ENCODE measurements at regions not wholly inside any gene's neighbourhood (a gene's known extent, or its start where the extent isn't known, plus 50 kb on each side); places are given as distances from the start of the nearest gene placed in this dataset.

DNA sequence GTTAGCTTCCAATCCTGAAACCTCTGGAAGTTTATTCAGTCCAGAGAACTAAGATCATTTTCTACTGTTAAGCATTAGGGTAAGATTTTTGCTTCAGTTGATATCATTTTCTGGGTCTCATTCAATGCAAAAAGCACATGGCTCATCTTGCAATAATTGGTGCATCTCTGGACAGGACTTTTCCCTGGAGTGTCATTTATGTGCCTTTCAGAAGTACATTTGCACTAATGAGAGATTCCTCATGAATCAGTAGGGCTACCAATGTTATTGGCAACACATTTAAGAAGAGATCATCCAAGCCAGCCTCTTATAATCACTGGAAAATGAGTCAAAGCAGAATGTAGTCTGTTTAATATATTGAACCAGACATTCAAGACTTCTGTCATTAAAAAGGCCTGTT lies 224.2 kb upstream of the CHRNA7 start:
- Mint-ChIP-seq H3K27ac (no peak overlapping the region), H3K36me3 (no peaks in the 10 kb centered on the region), H3K9me3 (no peaks in the 10 kb centered on the region), H3K4me1 (no peaks in the 10 kb centered on the region), H3K4me3 (no peak overlapping the region), H3K27me3 (peaks cover 1 to 3% of the 10 kb centered on the region in 2 donors)
- no peak for ATAC-seq (replicated peaks in 1 of 4)
- no peak for DNase-seq
- no peak overlapping the region for H3K27ac ChIP-seq (ENCODE audit: low read length)
- no peaks in the 10 kb centered on the region for H3K36me3 ChIP-seq (ENCODE audit: control insufficient read depth in 2 of 2, extremely low read depth in 1 of 2, insufficient read depth in 1 of 2, low read length in 1 of 2)
- H3K9me3 ChIP-seq, result no peaks in the 10 kb centered on the region
- peaks cover 0 to 11% of the 10 kb centered on the region in 2 experiments for H3K27me3 ChIP-seq (replicated peaks in 1 of 2; ENCODE audit: control insufficient read depth in 2 of 2, extremely low read depth in 1 of 2, insufficient read depth in 2 of 2, low read length in 1 of 2)
- no peaks in the 10 kb centered on the region for H3K4me1 ChIP-seq (ENCODE audit: control insufficient read depth in 1 of 2, extremely low read depth in 1 of 2, insufficient read depth in 2 of 2, low read length in 2 of 2)
- ChIA-PET CTCF (no interaction called here), POLR2A (no interaction called here)
- H3K4me3 ChIP-seq (ENCODE audit: control insufficient read depth in 1 of 2, extremely low read depth in 1 of 2, low read length in 1 of 2), result no peak overlapping the region

DNA sequence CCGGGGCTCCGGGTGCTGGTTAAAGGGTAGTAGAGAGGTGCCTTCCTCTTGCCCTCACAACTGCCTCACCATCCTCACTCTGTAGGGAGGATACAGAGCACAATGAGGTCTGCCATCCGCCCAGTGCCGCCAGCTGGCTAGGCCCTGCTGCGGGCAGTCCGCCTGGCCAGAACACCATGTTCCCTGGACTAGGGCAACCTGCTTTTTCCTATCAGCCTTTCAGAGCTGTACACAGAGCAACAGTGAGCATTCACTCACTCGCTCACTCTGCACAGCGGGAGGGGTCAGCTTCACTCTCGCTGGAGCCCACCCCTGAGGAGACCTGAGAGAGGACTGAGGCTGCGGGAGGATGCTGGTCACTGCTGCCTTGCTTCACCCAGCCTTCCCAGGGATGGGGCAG lies 218.7 kb upstream of the CHRNA7 start:
- no peak for ATAC-seq (replicated peaks in 1 of 4)
- no peaks in the 10 kb centered on the region for H3K4me1 ChIP-seq (ENCODE audit: control insufficient read depth in 1 of 2, extremely low read depth in 1 of 2, insufficient read depth in 2 of 2, low read length in 2 of 2)
- ChIA-PET CTCF (no interaction called here), POLR2A (no interaction called here)
- WGBS (ENCODE audit: insufficient coverage), result 87% methylated on average over 6 of the region's 10 CpGs
- H3K4me1 Mint-ChIP-seq, result no peaks in the 10 kb centered on the region
- no peaks in the 10 kb centered on the region for H3K36me3 ChIP-seq (ENCODE audit: control insufficient read depth in 2 of 2, extremely low read depth in 1 of 2, insufficient read depth in 1 of 2, low read length in 1 of 2)
- H3K9me3 ChIP-seq, result no peaks in the 10 kb centered on the region
- peaks cover 0 to 7% of the 10 kb centered on the region in 2 donors for H3K27me3 Mint-ChIP-seq
- peaks cover 0 to 6% of the 10 kb centered on the region in 2 experiments for H3K27me3 ChIP-seq (replicated peaks in 1 of 2; ENCODE audit: control insufficient read depth in 2 of 2, extremely low read depth in 1 of 2, insufficient read depth in 2 of 2, low read length in 1 of 2)
- no peak overlapping the region for H3K27ac Mint-ChIP-seq
- H3K4me3 ChIP-seq (ENCODE audit: control insufficient read depth in 1 of 2, extremely low read depth in 1 of 2, low read length in 1 of 2), result no peak overlapping the region
- DNase-seq, result no peak
- no peak overlapping the region for H3K27ac ChIP-seq (ENCODE audit: low read length)
- no peaks in the 10 kb centered on the region for H3K36me3 Mint-ChIP-seq
- no peak overlapping the region for H3K4me3 Mint-ChIP-seq
- no peaks in the 10 kb centered on the region for H3K9me3 Mint-ChIP-seq

GRCh38 chr15:31814082-31814481 lies 216.2 kb upstream of the CHRNA7 start:
- no peaks in the 10 kb centered on the region for H3K4me1 ChIP-seq (ENCODE audit: control insufficient read depth in 1 of 2, extremely low read depth in 1 of 2, insufficient read depth in 2 of 2, low read length in 2 of 2)
- H3K4me3 ChIP-seq (ENCODE audit: control insufficient read depth in 1 of 2, extremely low read depth in 1 of 2, low read length in 1 of 2), result no peak overlapping the region
- Mint-ChIP-seq H3K27ac (no peak overlapping the region), H3K9me3 (no peaks in the 10 kb centered on the region), H3K4me3 (no peak overlapping the region), H3K27me3 (peaks cover 0 to 7% of the 10 kb centered on the region in 2 donors), H3K4me1 (no peaks in the 10 kb centered on the region), H3K36me3 (no peaks in the 10 kb centered on the region)
- ATAC-seq (replicated peaks in 1 of 4) (no peak), DNase-seq (no peak)
- WGBS (ENCODE audit: insufficient coverage), result 78% methylated on average over 5 of the region's 5 CpGs
- no peaks in the 10 kb centered on the region for H3K9me3 ChIP-seq
- POLR2A ChIA-PET, result no interaction called here
- no peaks in the 10 kb centered on the region for H3K36me3 ChIP-seq (ENCODE audit: control insufficient read depth in 2 of 2, extremely low read depth in 1 of 2, insufficient read depth in 1 of 2, low read length in 1 of 2)
- CTCF ChIA-PET, result no interaction called here
- H3K27ac ChIP-seq (ENCODE audit: low read length), result no peak overlapping the region
- H3K27me3 ChIP-seq (replicated peaks in 1 of 2; ENCODE audit: control insufficient read depth in 2 of 2, extremely low read depth in 1 of 2, insufficient read depth in 2 of 2, low read length in 1 of 2), result peaks cover 0 to 6% of the 10 kb centered on the region in 2 experiments

DNA sequence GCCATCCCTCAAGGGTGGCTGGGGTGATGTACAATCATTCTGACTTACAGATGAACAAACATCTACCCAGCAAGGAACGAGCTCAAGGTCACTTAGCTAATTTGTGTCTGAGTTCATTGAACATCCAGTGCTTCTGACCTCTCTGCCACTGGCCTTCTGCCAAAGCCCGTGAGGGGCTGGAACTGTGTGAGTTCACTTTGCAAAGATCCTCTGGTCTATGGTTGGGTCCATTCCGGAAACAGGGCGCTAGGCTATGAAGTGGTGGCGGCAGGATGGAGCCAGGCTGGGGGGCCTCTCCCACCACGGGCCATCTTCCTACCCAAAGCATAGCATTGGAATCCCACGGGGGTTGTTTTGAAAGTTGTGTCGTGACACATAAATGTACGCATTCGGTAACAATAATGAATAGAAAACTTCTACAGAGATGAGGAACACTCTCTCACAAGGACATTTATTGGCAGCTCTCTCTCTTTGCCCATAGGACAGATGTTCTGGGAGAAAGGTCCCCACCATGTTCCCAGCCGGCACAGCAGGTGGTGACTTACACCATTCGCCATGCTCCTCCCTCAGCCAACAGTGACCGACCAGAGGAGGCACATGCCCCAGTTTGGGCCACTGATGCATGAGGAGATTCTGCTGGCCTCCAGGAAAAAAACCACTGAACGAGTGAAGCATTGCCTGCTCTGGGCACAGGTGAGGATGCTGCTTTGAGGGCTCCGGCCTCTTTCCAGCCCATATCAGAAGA lies 214.7 kb upstream of the CHRNA7 start:
- Mint-ChIP-seq H3K36me3 (no peaks in the 10 kb centered on the region), H3K27ac (no peak overlapping the region), H3K4me3 (no peak overlapping the region), H3K27me3 (peaks cover 0 to 7% of the 10 kb centered on the region in 2 donors), H3K9me3 (no peaks in the 10 kb centered on the region), H3K4me1 (no peaks in the 10 kb centered on the region)
- ChIA-PET CTCF (no interaction called here), POLR2A (no interaction called here)
- H3K36me3 ChIP-seq (ENCODE audit: control insufficient read depth in 2 of 2, extremely low read depth in 1 of 2, insufficient read depth in 1 of 2, low read length in 1 of 2), result no peaks in the 10 kb centered on the region
- WGBS (ENCODE audit: insufficient coverage), result 80% methylated on average over 7 of the region's 15 CpGs
- DNase-seq (no peak), ATAC-seq (replicated peaks in 1 of 4) (no peak)
- H3K4me1 ChIP-seq (ENCODE audit: control insufficient read depth in 1 of 2, extremely low read depth in 1 of 2, insufficient read depth in 2 of 2, low read length in 2 of 2), result no peaks in the 10 kb centered on the region
- H3K27me3 ChIP-seq (replicated peaks in 1 of 2; ENCODE audit: control insufficient read depth in 2 of 2, extremely low read depth in 1 of 2, insufficient read depth in 2 of 2, low read length in 1 of 2), result peaks cover 0 to 6% of the 10 kb centered on the region in 2 experiments
- no peaks in the 10 kb centered on the region for H3K9me3 ChIP-seq
- no peak overlapping the region for H3K4me3 ChIP-seq (ENCODE audit: control insufficient read depth in 1 of 2, extremely low read depth in 1 of 2, low read length in 1 of 2)
- no peak overlapping the region for H3K27ac ChIP-seq (ENCODE audit: low read length)

DNA sequence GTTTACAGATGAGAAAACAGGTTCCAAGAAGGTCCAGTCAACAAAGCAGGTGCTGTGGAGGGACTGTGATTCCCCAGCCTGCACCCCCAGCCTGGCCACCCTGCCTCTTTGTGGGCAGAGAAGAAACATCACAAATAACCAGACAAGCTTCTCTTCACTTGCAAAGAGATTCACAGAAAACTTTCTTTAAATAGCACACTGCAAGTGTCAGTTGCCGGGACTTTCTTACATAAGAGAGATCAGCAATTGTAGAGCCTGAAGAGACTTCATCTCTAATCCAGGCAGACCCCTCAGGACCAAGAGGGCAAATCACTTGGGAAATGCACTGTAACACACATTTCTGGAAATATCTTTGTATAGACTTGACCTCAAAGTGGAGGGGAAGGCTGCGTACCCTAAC lies 207.9 kb upstream of the CHRNA7 start:
- ATAC-seq (replicated peaks in 1 of 4), result no peak
- Histone ChIP-seq H3K4me1 (ENCODE audit: control insufficient read depth in 1 of 2, extremely low read depth in 1 of 2, insufficient read depth in 2 of 2, low read length in 2 of 2) (no peaks in the 10 kb centered on the region), H3K9me3 (no peaks in the 10 kb centered on the region), H3K36me3 (ENCODE audit: control insufficient read depth in 2 of 2, extremely low read depth in 1 of 2, insufficient read depth in 1 of 2, low read length in 1 of 2) (no peaks in the 10 kb centered on the region), H3K27ac (ENCODE audit: low read length) (no peak overlapping the region), H3K4me3 (ENCODE audit: control insufficient read depth in 1 of 2, extremely low read depth in 1 of 2, low read length in 1 of 2) (no peak overlapping the region), H3K27me3 (replicated peaks in 1 of 2; ENCODE audit: control insufficient read depth in 2 of 2, extremely low read depth in 1 of 2, insufficient read depth in 2 of 2, low read length in 1 of 2) (peaks cover 0 to 12% of the 10 kb centered on the region in 2 experiments)
- POLR2A ChIA-PET, result no interaction called here
- Mint-ChIP-seq H3K36me3 (no peaks in the 10 kb centered on the region), H3K4me3 (no peak overlapping the region), H3K27ac (no peak overlapping the region), H3K9me3 (no peaks in the 10 kb centered on the region), H3K27me3 (peaks cover 12 to 15% of the 10 kb centered on the region in 2 donors), H3K4me1 (no peaks in the 10 kb centered on the region)
- no peak for DNase-seq
- 100% methylated on average over 1 of the region's 2 CpGs for WGBS (ENCODE audit: insufficient coverage)
- CTCF ChIA-PET, result no interaction called here

GRCh38 chr15:31824024-31824423 lies 206.3 kb upstream of the CHRNA7 start:
- ATAC-seq (replicated peaks in 1 of 4), result no peak
- H3K27ac Mint-ChIP-seq, result no peak overlapping the region
- CTCF ChIA-PET, result no interaction called here

GRCh38 chr15:31828594-31828993 lies 201.7 kb upstream of the CHRNA7 start:
- Mint-ChIP-seq H3K9me3 (peaks cover 0 to 6% (median 0%) of the 10 kb centered on the region in 3 donors), H3K36me3 (no peaks in the 10 kb centered on the region), H3K4me1 (no peaks in the 10 kb centered on the region), H3K27ac (no peak overlapping the region), H3K4me3 (no peak overlapping the region), H3K27me3 (peaks cover 14 to 22% of the 10 kb centered on the region in 2 donors)
- no peaks in the 10 kb centered on the region for H3K4me1 ChIP-seq (ENCODE audit: control insufficient read depth in 1 of 2, extremely low read depth in 1 of 2, insufficient read depth in 2 of 2, low read length in 2 of 2)
- no peak for ATAC-seq (replicated peaks in 1 of 4)
- H3K27ac ChIP-seq (ENCODE audit: low read length), result no peak overlapping the region
- no peak overlapping the region for H3K4me3 ChIP-seq (ENCODE audit: control insufficient read depth in 1 of 2, extremely low read depth in 1 of 2, low read length in 1 of 2)
- POLR2A ChIA-PET, result no interaction called here
- no peaks in the 10 kb centered on the region for H3K36me3 ChIP-seq (ENCODE audit: control insufficient read depth in 2 of 2, extremely low read depth in 1 of 2, insufficient read depth in 1 of 2, low read length in 1 of 2)
- H3K27me3 ChIP-seq (replicated peaks in 1 of 2; ENCODE audit: control insufficient read depth in 2 of 2, extremely low read depth in 1 of 2, insufficient read depth in 2 of 2, low read length in 1 of 2), result peaks cover 0 to 13% of the 10 kb centered on the region in 2 experiments
- H3K9me3 ChIP-seq, result no peaks in the 10 kb centered on the region
- CTCF ChIA-PET, result no interaction called here
- DNase-seq, result no peak
- 90% methylated on average over 2 of the region's 3 CpGs for WGBS (ENCODE audit: insufficient coverage)

More at GRCh38 chr15:31824024-31824423, 206.3 kb upstream of the CHRNA7 start:
- Mint-ChIP-seq H3K36me3 (no peaks in the 10 kb centered on the region), H3K4me1 (no peaks in the 10 kb centered on the region), H3K4me3 (no peak overlapping the region), H3K27me3 (peaks cover 12 to 21% of the 10 kb centered on the region in 2 donors), H3K9me3 (no peaks in the 10 kb centered on the region)
- Histone ChIP-seq H3K9me3 (no peaks in the 10 kb centered on the region), H3K4me1 (ENCODE audit: control insufficient read depth in 1 of 2, extremely low read depth in 1 of 2, insufficient read depth in 2 of 2, low read length in 2 of 2) (no peaks in the 10 kb centered on the region), H3K4me3 (ENCODE audit: control insufficient read depth in 1 of 2, extremely low read depth in 1 of 2, low read length in 1 of 2) (no peak overlapping the region), H3K27ac (ENCODE audit: low read length) (no peak overlapping the region), H3K36me3 (ENCODE audit: control insufficient read depth in 2 of 2, extremely low read depth in 1 of 2, insufficient read depth in 1 of 2, low read length in 1 of 2) (no peaks in the 10 kb centered on the region), H3K27me3 (replicated peaks in 1 of 2; ENCODE audit: control insufficient read depth in 2 of 2, extremely low read depth in 1 of 2, insufficient read depth in 2 of 2, low read length in 1 of 2) (peaks cover 0 to 12% of the 10 kb centered on the region in 2 experiments)
- no peak for DNase-seq
- POLR2A ChIA-PET, result no interaction called here
- WGBS (ENCODE audit: insufficient coverage), result 64% methylated on average over 3 of the region's 5 CpGs
